Endothelial cell of umbilical vein (primary cell): ENCODE measurements at regions not wholly inside any gene's neighbourhood (a gene's known extent, or its start where the extent isn't known, plus 50 kb on each side); places are given as distances from the start of the nearest gene placed in this dataset.
"Not testable (repeated sequence)": the region's sequence is repeated elsewhere in the genome, so short reads cannot be mapped to it uniquely, and the experiment has no call there.

ENCODE experiments used
- BruUV-seq: library from RNA; stranded (reverse); fragments of 400-500 nt; replicated peaks from 2 replicates; lab custom pipeline; 2021; lab: Mats Ljungman, UMichigan
- CTCF ChIA-PET: fragments of 300-600, 350-600 bp; sonication (Branson Sonifier 250); formaldehyde crosslinking; loops from one replicate; lab custom pipeline; 2021; ENCODE audit warnings: antibody characterized with exemption, inconsistent platforms; lab: Charles Lee
- POLR2A ChIA-PET: fragments of 300-600, 350-600 bp; sonication (Branson Sonifier 250); formaldehyde crosslinking; loops from one replicate; lab custom pipeline; 2021; ENCODE audit warnings: antibody characterized with exemption, inconsistent platforms; lab: Charles Lee
- DNase-seq: peaks from one replicate; pipeline ENCODE4 v3.0.0-alpha.2; 2011; ENCODE audit warnings: low read depth, low spot score
- FAIRE-seq: peaks from 2 replicates; lab custom pipeline; 2011; peaks lifted over from hg19 to GRCh38; lab: Jason Lieb, UNC
- H2AFZ ChIP-seq: 2 replicates; pipeline ENCODE4 v1.6.0; 2012; ENCODE audit warnings: low read depth, low read length, control low read depth, inconsistent platforms
- H3K27ac ChIP-seq: 2 replicates; pipeline ENCODE4 v1.5.1; 2011; ENCODE audit warnings: low read depth, mild to moderate bottlenecking, control low read depth, low read length, moderate library complexity; ENCODE audit not compliant: insufficient read depth
- H3K27me3 ChIP-seq, 2 experiments: 2 replicates each; pipeline versions ENCODE4 v1.6.0 to v1.6.1; 2011; ENCODE audit warnings: low read length in 2 of 2, mixed read lengths in 1 of 2; ENCODE audit not compliant: control insufficient read depth in 2 of 2, insufficient read depth in 2 of 2
- H3K36me3 ChIP-seq, 2 experiments: 2 replicates in 1 of 2; 3 replicates in 1 of 2; pipeline ENCODE4 v1.5.1; 2011; ENCODE audit warnings: low read length in 2 of 2, mild to moderate bottlenecking in 1 of 2, moderate library complexity in 1 of 2; ENCODE audit not compliant: control insufficient read depth in 2 of 2, insufficient read depth in 2 of 2; ENCODE audit errors: extremely low read depth in 1 of 2
- H3K4me1 ChIP-seq: 3 replicates; pipeline ENCODE4 v1.5.1; 2011; ENCODE audit warnings: mild to moderate bottlenecking, low read length; ENCODE audit not compliant: control insufficient read depth, insufficient read depth; ENCODE audit errors: extremely low read depth
- H3K4me2 ChIP-seq: 2 replicates; pipeline ENCODE4 v1.6.1; 2011; ENCODE audit warnings: low read length, control low read depth, mixed read lengths; ENCODE audit not compliant: insufficient read depth
- H3K4me3 ChIP-seq, 3 experiments: fragments of 200-600 bp in 1 of 3; sonication (generic), shearing (Covaris generic) in 1 of 3; replicated peaks in 1 of 3; 2 replicates each; pipeline ENCODE4 v1.5.1; 2011 to 2016; ENCODE audit warnings: control low read depth in 3 of 3, low read length in 3 of 3, mild to moderate bottlenecking in 2 of 3, inconsistent platforms in 1 of 3, low read depth in 1 of 3, moderate library complexity in 1 of 3; ENCODE audit not compliant: insufficient read depth in 1 of 3
- H3K79me2 ChIP-seq: 2 replicates; pipeline ENCODE4 v1.6.0; 2012; ENCODE audit warnings: low read length, inconsistent platforms; ENCODE audit not compliant: control insufficient read depth, insufficient read depth
- H3K9ac ChIP-seq: replicated peaks from 2 replicates; pipeline ENCODE3; 2011; ENCODE audit warnings: low read length, control low read depth; ENCODE audit not compliant: insufficient read depth; ENCODE audit errors: extremely low read depth
- H3K9me1 ChIP-seq: replicated peaks from 3 replicates; pipeline ENCODE4 v1.6.0; 2011; ENCODE audit warnings: mild to moderate bottlenecking, low read length; ENCODE audit not compliant: control insufficient read depth, insufficient read depth; ENCODE audit errors: extremely low read depth
- H3K9me3 ChIP-seq: replicated peaks from 2 replicates; pipeline ENCODE4 v1.5.1; 2012; ENCODE audit warnings: low read length, inconsistent platforms; ENCODE audit not compliant: control insufficient read depth, insufficient read depth
- H4K20me1 ChIP-seq: replicated peaks from 2 replicates; pipeline ENCODE3; 2011; ENCODE audit warnings: mild to moderate bottlenecking, low read length; ENCODE audit not compliant: control insufficient read depth, insufficient read depth; ENCODE audit errors: extremely low read depth
- EZH2 ChIP-seq: IDR thresholded peaks from 2 replicates; pipeline ENCODE4 v1.6.1; 2012; ENCODE audit warnings: borderline replicate concordance, low read depth, mild to moderate bottlenecking, moderate library complexity, low read length, inconsistent platforms; ENCODE audit not compliant: severe bottlenecking
- FOS ChIP-seq: IDR thresholded peaks from 2 replicates; pipeline ENCODE4 v1.6.1; 2011; ENCODE audit warnings: mild to moderate bottlenecking, low read length, moderate library complexity, borderline replicate concordance; ENCODE audit not compliant: insufficient read depth
- GATA2 ChIP-seq: IDR thresholded peaks from 2 replicates; pipeline ENCODE4 v1.7.0; 2011; ENCODE audit warnings: low read depth, mild to moderate bottlenecking, moderate library complexity, mixed read lengths, low read length; ENCODE audit not compliant: insufficient read length, insufficient read depth
- JUN ChIP-seq: IDR thresholded peaks from 2 replicates; pipeline ENCODE4 v1.6.1; 2011; ENCODE audit warnings: borderline replicate concordance, low read depth; ENCODE audit not compliant: insufficient read length, insufficient read depth
- MYC ChIP-seq: IDR thresholded peaks from one replicate; pipeline ENCODE4 v1.6.1; 2011; ENCODE audit warnings: mild to moderate bottlenecking, low read depth, low read length
- POLR2A ChIP-seq: IDR thresholded peaks from 2 replicates; pipeline ENCODE4 v1.6.1; 2012; ENCODE audit warnings: low read depth, mild to moderate bottlenecking, control low read depth, low read length
- POLR2AphosphoS5 ChIP-seq: IDR thresholded peaks from 2 replicates; pipeline ENCODE4 v1.6.1; 2012; ENCODE audit warnings: low read depth, mild to moderate bottlenecking, control low read depth, low read length, moderate library complexity; ENCODE audit not compliant: insufficient read depth
- dilution Hi-C: fragments of 300-500 bp; cut with MboI; formaldehyde crosslinking; loops from one replicate; pipeline ENCODE4 v1.15.0; 2019; ENCODE audit warnings: low sequenced_read_pairs; ENCODE audit not compliant: extremely low pct_ligation_motif_present
- intact Hi-C: fragments of 100-400 bp; cut with micrococcal nuclease; formaldehyde crosslinking; loops from one replicate; pipeline ENCODE4 v1.10.0; 2022
- TF ChIP-seq, protein P1 (sequence below), 2 donors: IDR thresholded peaks; 1 replicate in 1 of 2; 2 replicates in 1 of 2; pipeline ENCODE4 v1.5.1; 2011; ENCODE audit warnings: low read length in 2 of 2, mild to moderate bottlenecking in 2 of 2, moderate library complexity in 2 of 2, control low read depth in 1 of 2, inconsistent platforms in 1 of 2, low read depth in 1 of 2; ENCODE audit not compliant: insufficient read depth in 1 of 2; ENCODE audit errors: extremely low read depth in 1 of 2
- TF ChIP-seq, protein P2 (sequence below): IDR thresholded peaks from 2 replicates; pipeline ENCODE4 v1.6.1; 2011; ENCODE audit not compliant: insufficient read depth, insufficient read length

DNA sequence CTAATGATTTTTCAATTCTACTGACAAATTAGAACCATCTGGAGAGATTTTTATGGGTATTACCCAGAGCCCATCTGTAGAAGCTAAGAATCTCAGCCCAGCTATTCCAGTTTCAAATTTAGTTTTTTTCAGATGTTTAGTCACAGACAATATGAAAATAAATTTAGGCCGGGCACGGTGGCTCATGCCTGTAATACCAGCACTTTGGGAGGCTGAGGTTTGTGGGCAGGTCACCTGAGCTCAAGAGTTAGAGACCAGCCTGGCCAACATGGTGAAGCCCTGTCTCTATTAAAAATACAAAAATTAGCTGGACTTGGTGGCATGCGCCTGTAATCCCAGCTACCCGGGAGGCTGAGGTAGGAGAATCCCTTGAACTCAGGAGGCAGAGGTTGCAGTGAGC is 545.9 kb downstream of the PCDH7 start:
- intact Hi-C loops, H3K9me1 ChIP-seq, H3K79me2 ChIP-seq, H3K36me3 ChIP-seq, DNase-seq, dilution Hi-C loops, H4K20me1 ChIP-seq, H3K9me3 ChIP-seq, FAIRE-seq, H3K27me3 ChIP-seq, H3K9ac ChIP-seq, H3K4me1 ChIP-seq, H3K27ac ChIP-seq, H3K4me3 ChIP-seq, BruUV-seq, H3K4me2 ChIP-seq, POLR2A ChIA-PET, H2AFZ ChIP-seq: not testable (repeated sequence)
- CTCF ChIA-PET = interaction anchor here (1.0 to 1.4 kb wide), 2 partner anchors 14 to 59 kb away, joined by 3 to 6 read pairs; no protein-coding TSS in a partner anchor

DNA sequence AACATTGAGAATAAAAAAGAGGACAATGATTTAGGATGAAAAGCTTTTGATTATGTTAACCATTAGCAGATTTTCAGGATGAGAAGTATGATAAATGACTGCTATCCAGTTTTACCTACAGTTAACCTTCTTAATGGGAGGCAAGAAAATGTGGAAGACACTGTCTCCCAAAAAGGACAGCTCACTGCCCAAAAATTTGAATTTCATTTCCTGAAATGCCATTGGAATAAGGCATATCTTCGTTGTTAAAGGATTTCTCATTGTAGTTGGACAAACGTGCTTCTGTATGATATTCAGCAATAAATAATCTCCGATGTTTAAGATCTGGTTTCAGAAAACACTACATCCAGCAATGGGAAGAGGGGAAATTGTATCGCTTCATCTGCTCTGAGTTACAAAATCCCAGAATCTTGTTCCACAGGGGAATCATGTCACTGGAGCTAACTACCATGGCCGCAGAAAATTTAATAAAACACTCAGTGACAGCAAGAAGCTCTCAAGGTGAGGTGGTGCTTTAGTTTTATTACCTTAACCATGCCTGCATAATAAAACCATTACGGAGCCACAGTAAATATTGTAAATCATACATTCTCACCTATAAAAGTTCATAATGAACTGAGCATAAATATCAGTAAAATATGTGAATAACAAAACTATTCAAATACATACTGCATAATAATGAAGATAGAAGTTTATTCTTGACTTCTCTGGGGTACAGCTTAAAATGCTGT is 552.3 kb downstream of the PCDH7 start:
- no peaks in the 10 kb centered on the region for H4K20me1 ChIP-seq
- TF ChIP-seq POLR2AphosphoS5 (no peak), GATA2 (no peak), POLR2A (no peak), EZH2 (no peak), MYC (no peak), JUN (no peak), FOS (no peak)
- TF ChIP-seq, protein P1, sequence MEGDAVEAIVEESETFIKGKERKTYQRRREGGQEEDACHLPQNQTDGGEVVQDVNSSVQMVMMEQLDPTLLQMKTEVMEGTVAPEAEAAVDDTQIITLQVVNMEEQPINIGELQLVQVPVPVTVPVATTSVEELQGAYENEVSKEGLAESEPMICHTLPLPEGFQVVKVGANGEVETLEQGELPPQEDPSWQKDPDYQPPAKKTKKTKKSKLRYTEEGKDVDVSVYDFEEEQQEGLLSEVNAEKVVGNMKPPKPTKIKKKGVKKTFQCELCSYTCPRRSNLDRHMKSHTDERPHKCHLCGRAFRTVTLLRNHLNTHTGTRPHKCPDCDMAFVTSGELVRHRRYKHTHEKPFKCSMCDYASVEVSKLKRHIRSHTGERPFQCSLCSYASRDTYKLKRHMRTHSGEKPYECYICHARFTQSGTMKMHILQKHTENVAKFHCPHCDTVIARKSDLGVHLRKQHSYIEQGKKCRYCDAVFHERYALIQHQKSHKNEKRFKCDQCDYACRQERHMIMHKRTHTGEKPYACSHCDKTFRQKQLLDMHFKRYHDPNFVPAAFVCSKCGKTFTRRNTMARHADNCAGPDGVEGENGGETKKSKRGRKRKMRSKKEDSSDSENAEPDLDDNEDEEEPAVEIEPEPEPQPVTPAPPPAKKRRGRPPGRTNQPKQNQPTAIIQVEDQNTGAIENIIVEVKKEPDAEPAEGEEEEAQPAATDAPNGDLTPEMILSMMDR (IDR thresholded peaks at IDR 0.05; ENCODE audit: extremely low read depth in 1 of 2, insufficient read depth in 1 of 2, low read depth in 1 of 2, low read length in 2 of 2) = no peak
- TF ChIP-seq, protein P2, sequence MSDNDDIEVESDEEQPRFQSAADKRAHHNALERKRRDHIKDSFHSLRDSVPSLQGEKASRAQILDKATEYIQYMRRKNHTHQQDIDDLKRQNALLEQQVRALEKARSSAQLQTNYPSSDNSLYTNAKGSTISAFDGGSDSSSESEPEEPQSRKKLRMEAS = no peak
- FAIRE-seq = no peak
- H2AFZ ChIP-seq = no peak overlapping the region
- dilution Hi-C loops = no loop called here
- CTCF ChIA-PET = interaction anchor here (0.9 kb wide), 1 partner anchor 46 kb away, joined by 3 read pairs; no protein-coding TSS in a partner anchor
- no peak for DNase-seq
- no peaks in the 10 kb centered on the region for H3K9me3 ChIP-seq
- H3K4me2 ChIP-seq = no peak overlapping the region
- intact Hi-C loops = loop anchor here (10.0 kb wide), 1 partner anchor 228 kb away; no protein-coding TSS in a partner anchor
- no peak overlapping the region for H3K4me3 ChIP-seq
- no peaks in the 10 kb centered on the region for H3K36me3 ChIP-seq
- H3K27me3 ChIP-seq = no peaks in the 10 kb centered on the region
- no TSS peak for BruUV-seq
- no peak overlapping the region for H3K9ac ChIP-seq
- H3K27ac ChIP-seq = no peak overlapping the region
- POLR2A ChIA-PET = no interaction called here
- H3K9me1 ChIP-seq = no peaks in the 10 kb centered on the region
- no peaks in the 10 kb centered on the region for H3K79me2 ChIP-seq
- H3K4me1 ChIP-seq = no peaks in the 10 kb centered on the region
